ENCODE measurements at regions not wholly inside any gene's neighbourhood (a gene's known extent, or its start where the extent isn't known, plus 50 kb on each side); places are given as distances from the start of the nearest gene placed in this dataset.

DNA sequence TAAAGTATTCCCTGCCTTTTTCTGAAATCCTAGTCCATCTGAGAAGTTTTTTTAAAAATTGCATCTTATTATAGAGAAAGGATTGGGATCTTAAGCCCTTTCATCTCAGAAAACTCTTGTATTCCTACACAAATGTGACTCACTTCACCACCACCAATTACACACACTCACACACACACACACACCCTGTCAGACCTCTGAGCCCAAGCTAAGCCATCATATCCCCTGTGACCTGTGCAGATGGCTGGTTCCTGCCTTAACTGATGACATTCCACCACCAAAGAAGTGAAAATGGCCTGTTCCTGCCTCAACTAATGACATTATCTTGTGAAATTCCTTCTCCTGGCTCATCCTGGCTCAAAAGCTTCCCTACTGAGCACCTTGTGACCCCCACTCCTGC is 1181.9 kb downstream of the ROBO2 start (continued):
- TF ChIP-seq, protein P1, sequence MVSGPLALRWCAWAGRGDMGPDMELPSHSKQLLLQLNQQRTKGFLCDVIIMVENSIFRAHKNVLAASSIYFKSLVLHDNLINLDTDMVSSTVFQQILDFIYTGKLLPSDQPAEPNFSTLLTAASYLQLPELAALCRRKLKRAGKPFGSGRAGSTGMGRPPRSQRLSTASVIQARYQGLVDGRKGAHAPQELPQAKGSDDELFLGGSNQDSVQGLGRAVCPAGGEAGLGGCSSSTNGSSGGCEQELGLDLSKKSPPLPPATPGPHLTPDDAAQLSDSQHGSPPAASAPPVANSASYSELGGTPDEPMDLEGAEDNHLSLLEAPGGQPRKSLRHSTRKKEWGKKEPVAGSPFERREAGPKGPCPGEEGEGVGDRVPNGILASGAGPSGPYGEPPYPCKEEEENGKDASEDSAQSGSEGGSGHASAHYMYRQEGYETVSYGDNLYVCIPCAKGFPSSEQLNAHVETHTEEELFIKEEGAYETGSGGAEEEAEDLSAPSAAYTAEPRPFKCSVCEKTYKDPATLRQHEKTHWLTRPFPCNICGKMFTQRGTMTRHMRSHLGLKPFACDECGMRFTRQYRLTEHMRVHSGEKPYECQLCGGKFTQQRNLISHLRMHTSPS (CRISPR knock-in tag; IDR thresholded peaks at IDR 0.05; ENCODE audit: low read depth): no peak

DNA sequence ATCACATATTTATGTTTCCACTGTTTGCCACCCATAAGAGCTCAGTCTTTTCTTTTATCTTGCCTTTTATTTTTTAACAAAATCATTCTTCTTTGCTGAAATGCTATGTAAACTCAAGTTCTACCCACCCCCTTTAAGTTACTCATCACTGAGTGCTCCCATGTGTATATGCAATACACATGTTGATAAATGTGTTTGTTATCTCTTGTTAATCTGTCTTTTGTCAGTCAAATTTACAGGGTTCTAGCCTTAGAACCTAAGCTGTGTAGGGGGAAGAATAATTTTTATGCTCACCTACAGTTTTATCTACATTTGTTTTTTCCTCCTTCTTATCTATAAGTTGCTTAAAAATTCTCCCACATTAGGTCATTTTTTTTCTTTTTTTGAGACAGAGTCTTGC is 1195.9 kb downstream of the ROBO2 start:
- intact Hi-C loops (cut with micrococcal nuclease; ENCODE audit: unreplicated experiment) (no loop called here), in situ Hi-C loops (cut with HindIII; ENCODE audit: extremely low pct_ligation_motif_present, low pct_unique_long_range_greater_than_20kb) (no loop called here)
- FAIRE-seq: no peak
- POLR2A ChIA-PET: no interaction called here
- no peaks in the 10 kb centered on the region for H3K36me3 ChIP-seq (replicated peaks in 1 of 2; ENCODE audit: control insufficient read depth in 1 of 2, insufficient read depth in 2 of 2, low read length in 2 of 2)
- no TSS peak for BruUV-seq (replicated peaks)
- DNase-seq (ENCODE audit: low spot score): no peak
- H3K9me3 ChIP-seq (ENCODE audit: low read length): peaks cover 3% of the 10 kb centered on the region
- no peak for ATAC-seq
- H3K79me2 ChIP-seq (ENCODE audit: insufficient read depth, low read length): no peaks in the 10 kb centered on the region
- no peaks in the 10 kb centered on the region for H3K27me3 ChIP-seq (ENCODE audit: control insufficient read depth in 1 of 2, insufficient read depth in 2 of 2, low read length in 2 of 2)
- TF ChIP-seq POLR2G (IDR thresholded peaks at IDR 0.05; ENCODE audit: low read depth, low read length) (no peak), CBX1 (IDR thresholded peaks at IDR 0.05; ENCODE audit: low read depth) (no peak)
- TF ChIP-seq, protein P2, sequence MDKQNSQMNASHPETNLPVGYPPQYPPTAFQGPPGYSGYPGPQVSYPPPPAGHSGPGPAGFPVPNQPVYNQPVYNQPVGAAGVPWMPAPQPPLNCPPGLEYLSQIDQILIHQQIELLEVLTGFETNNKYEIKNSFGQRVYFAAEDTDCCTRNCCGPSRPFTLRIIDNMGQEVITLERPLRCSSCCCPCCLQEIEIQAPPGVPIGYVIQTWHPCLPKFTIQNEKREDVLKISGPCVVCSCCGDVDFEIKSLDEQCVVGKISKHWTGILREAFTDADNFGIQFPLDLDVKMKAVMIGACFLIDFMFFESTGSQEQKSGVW (CRISPR knock-in tag; IDR thresholded peaks at IDR 0.05; ENCODE audit: borderline replicate concordance): no peak
- no peak overlapping the region for H3K4me2 ChIP-seq (ENCODE audit: low read depth, low read length)
- no peaks in the 10 kb centered on the region for H3K4me1 ChIP-seq (ENCODE audit: insufficient read depth, low read length)
- CTCF ChIA-PET (ENCODE audit: low intra/inter-chr PET ratio, low total read pairs): no interaction called here
- no peak overlapping the region for H3K27ac ChIP-seq (ENCODE audit: extremely low read length, insufficient read depth, low read length)
- H3K9ac ChIP-seq (ENCODE audit: insufficient read depth, low read depth, low read length): no peak overlapping the region
- no peak overlapping the region for H3K4me3 ChIP-seq (replicated peaks in 1 of 3; ENCODE audit: insufficient read depth in 1 of 3, low read depth in 2 of 3, low read length in 3 of 3)
- no peak overlapping the region for H2AFZ ChIP-seq (ENCODE audit: low read length)
- no peaks in the 10 kb centered on the region for H4K20me1 ChIP-seq (ENCODE audit: insufficient read depth, low read length)

DNA sequence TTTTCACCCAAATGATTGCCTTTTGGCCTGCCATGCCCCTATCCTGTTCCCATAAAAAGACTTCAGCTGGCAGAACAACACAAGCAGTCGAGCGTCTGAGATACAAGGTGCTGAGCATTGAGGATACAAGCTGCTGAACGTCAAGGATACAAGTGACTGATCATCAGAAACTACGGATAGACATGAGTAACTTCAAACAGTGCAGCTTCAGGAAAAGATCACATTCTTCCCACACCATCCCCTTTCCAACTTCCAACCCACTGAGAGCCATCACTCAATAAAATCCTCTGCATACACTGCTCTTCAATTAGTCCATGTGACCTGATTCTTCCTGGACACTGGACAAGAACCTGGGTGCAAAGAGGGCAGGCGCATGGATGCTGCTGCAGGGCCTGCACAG is 1198.9 kb downstream of the ROBO2 start:
- peaks cover 14% of the 10 kb centered on the region for H3K9me3 ChIP-seq (ENCODE audit: low read length)
- CTCF ChIA-PET (ENCODE audit: low intra/inter-chr PET ratio, low total read pairs): no interaction called here
- TF ChIP-seq ZBTB7A (CRISPR knock-in tag; IDR thresholded peaks at IDR 0.05) (no peak), ZNF776 (CRISPR knock-in tag; IDR thresholded peaks at IDR 0.05) (no peak), ZNF7 (CRISPR knock-in tag; IDR thresholded peaks at IDR 0.05) (no peak), ZNF609 (CRISPR knock-in tag; IDR thresholded peaks at IDR 0.05; ENCODE audit: borderline replicate concordance) (no peak), EZH2 (conservative IDR thresholded peaks at IDR 0.05; ENCODE audit: low read depth, low read length) (no peak)

More for the DNA sequence above, 1198.9 kb downstream of the ROBO2 start:
- H3K9ac ChIP-seq (ENCODE audit: insufficient read depth, low read depth, low read length): no peak overlapping the region
- no peak overlapping the region for H3K4me2 ChIP-seq (ENCODE audit: low read depth, low read length)
- WGBS (ENCODE audit: low lambda C conversion rate): 15% methylated on average over 5 of the region's 5 CpGs
- no peaks in the 10 kb centered on the region for H3K4me1 ChIP-seq (ENCODE audit: insufficient read depth, low read length)
- DNase-seq (ENCODE audit: low spot score) (no peak), ATAC-seq (no peak), FAIRE-seq (no peak)
- POLR2A ChIA-PET: no interaction called here
- H3K27ac ChIP-seq (ENCODE audit: extremely low read length, insufficient read depth, low read length): no peak overlapping the region
- BruUV-seq (replicated peaks): no TSS peak
- no peaks in the 10 kb centered on the region for H4K20me1 ChIP-seq (ENCODE audit: insufficient read depth, low read length)
- no peaks in the 10 kb centered on the region for H3K27me3 ChIP-seq (ENCODE audit: control insufficient read depth in 1 of 2, insufficient read depth in 2 of 2, low read length in 2 of 2)
- no peaks in the 10 kb centered on the region for H3K79me2 ChIP-seq (ENCODE audit: insufficient read depth, low read length)
- no peak overlapping the region for H2AFZ ChIP-seq (ENCODE audit: low read length)
- in situ Hi-C loops (cut with HindIII; ENCODE audit: extremely low pct_ligation_motif_present, low pct_unique_long_range_greater_than_20kb) (no loop called here), intact Hi-C loops (cut with micrococcal nuclease; ENCODE audit: unreplicated experiment) (no loop called here)
- H3K36me3 ChIP-seq (replicated peaks in 1 of 2; ENCODE audit: control insufficient read depth in 1 of 2, insufficient read depth in 2 of 2, low read length in 2 of 2): no peaks in the 10 kb centered on the region
- no peak overlapping the region for H3K4me3 ChIP-seq (replicated peaks in 1 of 3; ENCODE audit: insufficient read depth in 1 of 3, low read depth in 2 of 3, low read length in 3 of 3)
